Stimulated activated CD4-positive, alpha-beta T cell treated with anti-CD3 and anti-CD28 coated beads, Interleukin-15, amount 100 ng/mL, for 1 hour (primary cell): ENCODE measurements at regions not wholly inside any gene's neighbourhood (a gene's known extent, or its start where the extent isn't known, plus 50 kb on each side); places are given as distances from the start of the nearest gene placed in this dataset.

ENCODE experiments used
- DNase-seq, 2 donors: peaks; one replicate each; pipeline ENCODE4 v3.0.0-alpha.2; 2020; ENCODE audit warnings: low read depth in 1 of 2, low spot score in 1 of 2

DNA sequence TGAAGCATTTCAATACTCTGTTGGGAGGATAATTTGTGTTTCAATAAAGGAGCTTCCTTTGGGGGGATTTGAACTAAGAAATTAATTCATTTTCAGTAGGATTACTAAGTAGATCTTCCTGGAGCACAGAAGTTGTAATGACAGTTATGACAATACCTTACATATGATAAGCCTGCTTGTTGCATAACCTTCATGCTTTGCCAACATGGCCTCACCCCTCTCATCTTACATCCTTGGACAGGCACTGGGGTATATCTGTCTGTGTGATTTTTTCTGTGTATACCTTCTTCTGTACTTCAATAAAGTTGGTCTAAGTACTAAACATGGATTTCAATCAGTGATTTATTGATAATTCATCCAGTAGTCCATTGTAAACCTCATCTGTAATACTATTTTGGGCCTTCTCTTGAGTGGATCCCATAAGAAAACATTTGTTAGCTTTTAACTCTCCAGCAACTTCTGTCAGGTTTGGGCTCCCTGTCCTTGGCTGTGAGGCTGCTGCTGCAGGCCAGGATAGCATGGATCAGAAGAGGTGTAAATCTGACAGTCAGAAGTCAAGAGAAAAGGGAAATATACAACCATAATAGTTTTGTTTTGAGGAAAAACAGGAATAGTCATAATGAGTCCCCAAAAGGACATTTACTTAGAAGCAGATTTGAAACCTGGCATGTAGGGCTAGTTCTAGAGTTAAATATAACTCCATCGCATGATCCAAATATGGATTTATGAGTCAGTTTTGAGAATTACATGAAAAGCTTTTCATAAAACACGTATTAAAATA lies 422.2 kb downstream of the KLF5 start:
- DNase-seq = no peak

DNA sequence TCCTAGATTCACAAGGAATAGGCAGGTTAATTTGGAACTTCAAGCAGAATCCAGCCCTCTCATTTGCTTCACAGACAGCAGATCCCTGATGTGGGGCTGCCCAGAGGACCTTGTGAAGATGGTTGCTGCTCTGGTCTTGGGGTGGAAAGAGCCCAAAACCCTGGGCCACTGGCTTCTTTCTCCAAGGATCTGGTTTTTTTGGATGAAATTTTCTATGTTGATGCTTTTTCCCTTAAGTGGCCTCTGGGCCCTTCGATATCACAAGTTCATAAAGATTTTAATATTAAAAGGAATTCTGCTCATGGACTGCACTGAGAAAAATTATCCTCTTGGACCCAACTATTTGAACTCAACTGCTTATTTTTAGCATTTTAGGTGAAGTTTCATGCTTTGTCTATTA lies 421.1 kb downstream of the KLF5 start:
- DNase-seq = no peak

- no peak for DNase-seq
Observed at GRCh38 chr13:73479351-73479750, 420.5 kb downstream of the KLF5 start.

GRCh38 chr13:73477441-73477840 lies 418.6 kb downstream of the KLF5 start:
- no peak for DNase-seq

DNA sequence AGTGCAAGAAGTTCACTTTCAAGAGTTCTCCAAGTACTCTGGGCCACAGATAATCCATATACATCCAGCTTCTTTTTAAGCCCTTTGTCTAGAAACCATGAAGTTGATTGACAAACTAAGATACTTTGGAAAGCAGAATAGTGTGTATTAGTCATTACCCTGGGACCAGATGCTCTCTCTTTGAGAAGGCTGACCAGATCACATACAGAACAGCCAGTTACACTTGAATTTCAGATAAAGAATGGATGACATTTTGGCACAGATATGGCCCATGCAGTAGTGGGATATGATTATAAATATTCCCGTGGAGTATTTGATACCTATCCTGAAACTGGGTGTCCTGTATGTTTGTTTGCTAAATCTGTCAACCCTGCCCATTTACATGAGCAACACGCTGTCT lies 414.2 kb downstream of the KLF5 start:
- no peak for DNase-seq

DNA sequence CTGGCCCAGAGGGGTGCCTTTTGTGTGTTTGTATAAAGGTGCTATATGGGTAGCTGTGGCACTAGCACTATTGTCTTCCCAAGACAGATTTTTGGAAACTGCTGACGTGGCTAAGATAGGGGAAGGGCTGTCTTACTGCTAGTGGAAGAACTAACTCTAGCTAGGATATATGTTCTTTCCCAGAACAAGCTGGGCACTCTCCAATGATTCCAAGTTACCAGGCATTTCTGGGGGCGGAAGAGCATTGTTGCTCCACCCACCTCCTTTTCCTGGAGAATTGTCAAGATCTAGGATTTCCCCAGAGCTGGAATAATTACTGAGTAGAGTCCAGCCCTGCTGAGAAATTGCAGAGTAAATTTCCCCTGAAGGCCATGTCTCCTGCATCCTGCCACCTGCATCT lies 408.3 kb downstream of the KLF5 start:
- no peak for DNase-seq

- DNase-seq = no peak
Observed at GRCh38 chr13:73466561-73466960, 407.8 kb downstream of the KLF5 start.

DNA sequence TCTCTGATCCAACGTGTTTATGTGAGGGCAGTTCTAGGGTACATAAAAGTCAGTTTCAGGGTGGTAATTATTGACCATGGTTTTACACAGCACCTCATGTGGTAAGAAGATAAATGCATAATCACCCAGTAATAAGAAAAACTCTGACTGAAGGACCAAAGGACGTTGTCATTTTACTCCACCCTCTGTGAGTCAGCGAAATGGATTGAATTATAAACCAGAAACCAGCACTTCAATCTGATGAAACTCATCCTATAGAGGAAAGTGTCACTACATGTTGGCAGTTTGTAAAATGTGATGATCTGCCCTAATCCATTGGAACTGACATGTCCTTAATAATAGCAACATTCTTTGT lies 406.8 kb downstream of the KLF5 start:
- DNase-seq = no peak

GRCh38 chr13:73464758-73465616 lies 406.2 kb downstream of the KLF5 start:
- DNase-seq = no peak

- no peak for DNase-seq
Observed at GRCh38 chr13:73462241-73462640, 403.4 kb downstream of the KLF5 start.

GRCh38 chr13:73451221-73452029 lies 392.6 kb downstream of the KLF5 start:
- no peak for DNase-seq

DNA sequence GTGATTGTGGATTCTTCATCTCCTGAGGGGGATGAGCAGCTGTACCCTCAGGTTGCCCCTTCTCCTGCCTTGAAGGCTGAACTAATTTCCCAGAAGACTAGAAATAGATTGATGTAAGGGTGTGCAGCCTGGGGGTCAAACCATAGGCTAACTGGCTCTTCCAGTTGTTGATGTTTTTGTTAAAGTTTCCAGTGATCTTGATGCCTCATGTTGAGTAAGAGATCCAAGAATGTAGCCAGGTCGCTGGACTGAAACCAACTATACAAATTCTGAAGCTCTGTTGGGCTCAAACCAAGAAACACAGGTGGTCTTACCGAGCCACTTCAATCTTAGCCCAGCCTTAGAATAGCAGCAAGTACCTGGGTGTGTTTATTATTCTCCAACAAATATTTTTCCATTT lies 391.8 kb downstream of the KLF5 start:
- no peak for DNase-seq

GRCh38 chr13:73449252-73449651 lies 390.4 kb downstream of the KLF5 start:
- no peak for DNase-seq

GRCh38 chr13:73440296-73440895 lies 381.6 kb downstream of the KLF5 start:
- no peak for DNase-seq

DNA sequence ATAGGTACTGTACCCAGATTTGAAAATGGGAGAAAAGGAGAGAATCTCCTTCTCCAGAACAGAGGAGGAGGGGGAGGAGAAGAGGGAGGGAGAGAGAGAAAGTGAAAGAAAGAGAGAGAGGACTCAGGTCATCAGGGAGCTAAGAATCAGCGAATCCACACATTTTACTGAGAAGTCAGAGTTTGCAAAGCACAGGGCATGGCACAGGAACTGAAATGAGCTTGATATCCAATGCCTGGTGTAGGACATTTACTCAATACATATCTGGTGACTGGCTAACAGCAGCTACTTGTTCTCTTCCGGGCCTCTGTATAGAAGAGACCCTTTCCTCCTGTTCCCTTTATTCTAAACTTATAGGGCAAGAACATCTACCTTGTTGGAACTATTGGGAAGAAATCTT lies 375.1 kb downstream of the KLF5 start:
- DNase-seq = no peak

DNA sequence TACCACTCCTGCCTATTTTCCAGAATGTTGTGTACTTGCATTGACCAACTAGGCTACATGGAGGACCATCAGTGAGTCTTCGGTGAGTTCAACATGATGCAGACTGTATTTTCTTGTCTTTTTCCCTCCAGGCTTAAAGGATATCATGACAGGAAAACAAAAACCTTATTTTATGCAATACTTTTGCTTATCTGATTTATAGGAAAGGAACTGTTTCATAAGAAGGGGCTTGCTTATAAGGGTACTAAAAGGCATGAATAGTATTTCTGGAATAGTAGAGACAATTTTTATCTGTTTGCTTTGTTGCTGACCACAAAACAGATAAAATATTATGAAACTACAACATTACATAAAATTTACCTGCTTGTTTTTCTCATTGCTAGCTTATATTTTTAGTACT lies 374.7 kb downstream of the KLF5 start:
- DNase-seq = no peak

DNA sequence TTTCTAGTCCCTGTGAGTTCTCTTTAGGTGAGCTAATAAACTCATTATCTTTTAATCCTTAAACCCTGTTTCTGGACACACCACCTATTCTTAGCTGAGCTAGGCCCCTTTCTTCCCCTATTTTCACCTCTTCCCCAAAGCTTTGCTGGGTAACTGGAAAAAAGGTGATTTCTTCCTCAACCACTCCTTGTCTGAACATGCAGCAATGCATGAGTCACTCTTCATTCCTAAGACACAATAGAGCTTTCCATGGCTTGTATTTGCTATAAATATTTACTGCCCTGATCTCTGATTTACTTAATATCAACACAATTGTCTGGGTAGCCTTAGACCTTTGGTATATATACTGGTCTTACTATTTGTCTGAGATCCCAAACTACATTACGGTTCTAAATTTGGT lies 370.9 kb downstream of the KLF5 start:
- no peak for DNase-seq

DNA sequence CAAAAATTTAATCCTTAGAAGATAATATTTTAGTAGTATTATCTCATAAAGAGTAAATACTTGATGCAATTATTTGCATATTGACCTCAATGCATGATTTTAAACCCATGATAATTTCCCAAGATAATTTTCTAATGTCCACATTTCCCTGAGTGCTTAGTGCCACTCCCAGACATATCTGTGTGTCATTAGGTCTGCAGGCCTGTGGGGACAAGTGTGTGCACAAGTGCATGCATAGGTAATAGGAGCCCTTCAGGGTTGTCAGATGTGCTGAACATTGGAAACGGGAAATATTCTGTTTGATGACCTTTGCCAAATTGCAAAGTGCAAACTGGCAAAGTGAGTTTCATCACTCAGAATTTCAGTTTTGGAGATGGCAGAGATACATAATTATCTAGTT lies 369.9 kb downstream of the KLF5 start:
- no peak for DNase-seq

DNA sequence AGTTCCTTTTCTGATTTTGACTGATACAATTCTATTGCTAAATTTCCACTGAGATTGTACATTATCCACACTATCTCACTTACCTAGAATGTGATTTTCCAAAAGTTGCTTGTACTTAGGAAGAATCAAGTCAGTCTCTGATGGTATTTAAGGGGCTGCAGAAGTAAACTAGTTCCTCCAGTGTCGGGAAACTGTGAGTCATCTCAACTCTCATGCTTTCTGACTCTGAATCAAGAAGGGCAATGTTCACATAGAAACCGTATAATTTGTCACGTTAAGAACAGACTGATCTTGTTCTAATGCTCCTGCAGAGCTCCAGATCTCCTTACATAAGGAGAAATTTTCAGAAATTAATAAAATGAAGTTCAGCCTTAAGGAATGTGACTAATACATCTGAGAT lies 369.3 kb downstream of the KLF5 start:
- DNase-seq = no peak

DNA sequence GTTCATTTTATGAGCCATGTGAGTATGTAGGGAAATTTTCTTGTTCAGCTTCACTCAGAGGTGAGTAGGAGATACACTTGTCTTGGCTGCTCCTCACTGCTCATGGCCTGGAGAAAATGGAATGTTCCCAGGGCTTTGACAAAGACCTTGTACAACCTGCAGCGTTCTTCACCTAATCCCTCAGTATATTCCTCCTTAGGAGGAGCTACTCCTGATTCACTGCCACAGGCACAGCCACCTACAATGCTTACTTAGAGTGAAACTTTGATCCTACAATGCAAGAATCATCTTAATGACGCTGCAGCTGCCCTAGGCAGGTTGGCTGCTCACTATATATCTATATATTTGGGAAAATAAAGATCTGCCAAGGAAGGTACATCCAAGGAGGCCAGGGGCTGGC lies 364.2 kb downstream of the KLF5 start:
- DNase-seq = no peak

GRCh38 chr13:73421310-73421912 lies 362.6 kb downstream of the KLF5 start:
- DNase-seq = no peak
